BJ (cell line): ENCODE measurements at regions not wholly inside any gene's neighbourhood (a gene's known extent, or its start where the extent isn't known, plus 50 kb on each side); places are given as distances from the start of the nearest gene placed in this dataset.

ENCODE experiments used
- CTCF ChIA-PET: fragments of 350-600 bp; formaldehyde crosslinking; extraction: SDS; loops from one replicate; lab custom pipeline; 2021; ENCODE audit warnings: antibody characterized with exemption, inconsistent platforms; lab: Yijun Ruan, JAX
- POLR2A ChIA-PET: fragments of 300-600 bp; sonication (Branson Sonifier 250); formaldehyde crosslinking; extraction: SDS; loops from one replicate; lab custom pipeline; 2021; ENCODE audit warnings: antibody characterized with exemption; lab: Charles Lee
- DNase-seq: peaks from one replicate; pipeline ENCODE4 v3.0.0-alpha.2; 2011; ENCODE audit warnings: low read depth
- H3K27me3 ChIP-seq: 2 replicates; pipeline ENCODE4 v1.6.0; 2011; ENCODE audit warnings: low read length; ENCODE audit not compliant: control insufficient read depth, insufficient read depth
- H3K36me3 ChIP-seq: 2 replicates; pipeline ENCODE4 v1.5.1; 2011; ENCODE audit warnings: low read length; ENCODE audit not compliant: control insufficient read depth, insufficient read depth
- H3K4me3 ChIP-seq: 2 replicates; pipeline ENCODE4 v1.5.1; 2011; ENCODE audit warnings: low read depth, mild to moderate bottlenecking, control low read depth, low read length
- TF ChIP-seq, protein P1 (sequence below): IDR thresholded peaks from 2 replicates; pipeline ENCODE4 v1.5.1; 2011; ENCODE audit warnings: low read depth, mild to moderate bottlenecking, control low read depth, inconsistent platforms, low read length, moderate library complexity; ENCODE audit not compliant: insufficient read depth

DNA sequence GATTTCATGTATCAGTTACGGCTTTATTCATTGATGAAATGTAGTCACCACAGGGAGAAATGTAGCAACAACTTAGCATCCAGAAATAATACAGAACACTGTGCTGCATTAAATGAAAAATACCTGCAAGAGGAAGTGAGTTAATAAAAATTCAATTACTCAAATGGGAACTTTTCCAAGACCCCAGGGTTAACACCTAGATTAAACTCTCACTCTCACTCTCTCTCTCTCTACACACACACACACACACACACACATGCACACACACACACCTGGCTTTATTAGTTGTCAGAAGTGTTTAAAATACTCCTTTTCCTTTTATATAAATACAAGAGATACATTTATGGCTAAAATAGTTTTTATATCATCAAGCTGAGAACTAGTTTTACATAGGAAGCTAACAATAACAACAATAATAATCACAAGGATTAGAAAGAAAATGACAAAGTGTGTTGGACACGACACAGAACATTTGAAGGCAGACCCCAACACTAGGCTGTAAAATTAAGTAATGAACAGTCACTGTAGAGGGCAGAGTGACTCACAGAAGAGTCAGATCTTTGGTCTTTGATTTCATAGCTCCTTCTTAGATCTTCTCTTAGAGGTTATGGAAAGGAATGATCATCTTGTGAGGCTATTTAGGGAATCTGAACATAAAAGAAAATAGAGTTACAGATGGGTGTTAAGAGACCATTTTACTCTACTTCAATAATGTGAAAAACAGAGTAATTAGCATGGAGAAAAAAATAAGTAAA lies 1266.0 kb upstream of the ADGRL2 start:
- ChIA-PET CTCF (no interaction called here), POLR2A (interaction anchor here (0.6 kb wide), 1 partner anchor 651 kb away, joined by 3 read pairs; no protein-coding TSS in a partner anchor)
- Histone ChIP-seq H3K27me3 (no peaks in the 10 kb centered on the region), H3K4me3 (no peak overlapping the region), H3K36me3 (no peaks in the 10 kb centered on the region)
- TF ChIP-seq, protein P1, sequence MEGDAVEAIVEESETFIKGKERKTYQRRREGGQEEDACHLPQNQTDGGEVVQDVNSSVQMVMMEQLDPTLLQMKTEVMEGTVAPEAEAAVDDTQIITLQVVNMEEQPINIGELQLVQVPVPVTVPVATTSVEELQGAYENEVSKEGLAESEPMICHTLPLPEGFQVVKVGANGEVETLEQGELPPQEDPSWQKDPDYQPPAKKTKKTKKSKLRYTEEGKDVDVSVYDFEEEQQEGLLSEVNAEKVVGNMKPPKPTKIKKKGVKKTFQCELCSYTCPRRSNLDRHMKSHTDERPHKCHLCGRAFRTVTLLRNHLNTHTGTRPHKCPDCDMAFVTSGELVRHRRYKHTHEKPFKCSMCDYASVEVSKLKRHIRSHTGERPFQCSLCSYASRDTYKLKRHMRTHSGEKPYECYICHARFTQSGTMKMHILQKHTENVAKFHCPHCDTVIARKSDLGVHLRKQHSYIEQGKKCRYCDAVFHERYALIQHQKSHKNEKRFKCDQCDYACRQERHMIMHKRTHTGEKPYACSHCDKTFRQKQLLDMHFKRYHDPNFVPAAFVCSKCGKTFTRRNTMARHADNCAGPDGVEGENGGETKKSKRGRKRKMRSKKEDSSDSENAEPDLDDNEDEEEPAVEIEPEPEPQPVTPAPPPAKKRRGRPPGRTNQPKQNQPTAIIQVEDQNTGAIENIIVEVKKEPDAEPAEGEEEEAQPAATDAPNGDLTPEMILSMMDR: no peak
- no peak for DNase-seq

DNA sequence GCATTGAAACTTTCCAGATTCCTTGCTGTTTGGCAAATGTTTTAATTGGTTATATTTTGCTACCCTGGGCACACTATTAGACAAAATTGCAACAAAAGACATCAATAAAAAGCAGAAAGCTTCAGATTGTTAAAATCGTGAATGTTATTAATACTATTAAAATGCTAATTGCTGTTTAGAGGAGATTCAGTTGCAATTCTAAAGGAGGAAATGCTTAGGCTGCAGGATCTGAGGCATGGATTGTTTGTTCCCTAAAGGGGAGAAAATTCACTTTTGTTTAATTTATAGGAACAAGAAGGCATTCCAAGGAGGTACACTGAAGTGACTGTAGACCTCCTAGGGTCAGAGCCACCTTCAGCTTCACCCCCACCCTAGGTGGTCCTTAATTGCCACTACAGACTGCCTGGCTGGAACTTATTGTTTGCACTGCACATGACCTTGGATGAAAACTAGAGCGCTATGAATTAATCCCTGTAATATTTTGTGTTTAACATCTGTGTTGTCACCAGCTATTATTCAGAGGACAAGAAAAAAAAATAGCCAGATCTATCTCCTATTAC lies 1266.9 kb upstream of the ADGRL2 start:
- ChIA-PET POLR2A (no interaction called here), CTCF (no interaction called here)
- Histone ChIP-seq H3K4me3 (no peak overlapping the region), H3K27me3 (no peaks in the 10 kb centered on the region), H3K36me3 (no peaks in the 10 kb centered on the region)
- TF ChIP-seq, protein P1: no peak
- DNase-seq: no peak

DNA sequence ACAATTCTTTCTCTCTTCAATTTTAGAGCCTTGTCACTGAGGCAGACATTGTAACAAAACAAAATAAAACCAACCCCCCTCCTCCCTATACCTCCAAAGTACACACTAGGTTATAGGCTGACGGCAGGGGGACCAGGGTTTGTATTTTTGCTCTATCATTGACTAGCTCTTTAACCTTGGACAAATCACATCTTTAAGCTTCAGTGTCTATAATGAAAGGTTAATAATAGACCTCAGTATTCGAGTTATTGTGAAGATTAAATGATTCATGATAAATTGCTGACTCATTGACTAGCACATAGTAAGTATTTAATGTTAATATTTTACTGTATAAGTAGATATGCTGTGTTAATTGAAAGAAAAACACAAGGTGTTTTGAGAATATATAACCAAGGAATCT lies 1267.6 kb upstream of the ADGRL2 start:
- CTCF ChIA-PET: no interaction called here
- H3K4me3 ChIP-seq: no peak overlapping the region
- H3K27me3 ChIP-seq: no peaks in the 10 kb centered on the region
- H3K36me3 ChIP-seq: no peaks in the 10 kb centered on the region
- TF ChIP-seq, protein P1: no peak
- DNase-seq: no peak
- POLR2A ChIA-PET: no interaction called here

DNA sequence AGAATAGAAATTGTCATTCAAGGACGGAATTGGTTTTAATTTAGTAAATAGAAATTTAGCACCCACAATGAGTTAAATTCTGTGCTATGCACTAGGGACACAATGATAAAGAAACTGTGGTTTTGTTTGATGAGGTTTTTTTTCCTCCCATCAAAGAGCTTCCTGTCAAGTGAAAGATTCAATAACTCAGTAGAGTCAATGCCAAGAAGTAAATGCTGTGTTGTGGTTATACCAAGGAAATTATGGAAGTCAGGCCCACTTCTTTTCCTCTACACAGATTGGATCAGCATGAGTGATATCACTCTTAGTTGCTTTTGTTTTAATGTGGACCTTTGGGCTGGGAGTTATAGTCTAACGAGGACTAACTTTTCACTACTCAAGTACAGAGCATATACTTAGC lies 1269.6 kb upstream of the ADGRL2 start:
- no peak for DNase-seq
- TF ChIP-seq, protein P1: no peak
- Histone ChIP-seq H3K36me3 (no peaks in the 10 kb centered on the region), H3K4me3 (no peak overlapping the region), H3K27me3 (no peaks in the 10 kb centered on the region)
- ChIA-PET POLR2A (no interaction called here), CTCF (no interaction called here)

DNA sequence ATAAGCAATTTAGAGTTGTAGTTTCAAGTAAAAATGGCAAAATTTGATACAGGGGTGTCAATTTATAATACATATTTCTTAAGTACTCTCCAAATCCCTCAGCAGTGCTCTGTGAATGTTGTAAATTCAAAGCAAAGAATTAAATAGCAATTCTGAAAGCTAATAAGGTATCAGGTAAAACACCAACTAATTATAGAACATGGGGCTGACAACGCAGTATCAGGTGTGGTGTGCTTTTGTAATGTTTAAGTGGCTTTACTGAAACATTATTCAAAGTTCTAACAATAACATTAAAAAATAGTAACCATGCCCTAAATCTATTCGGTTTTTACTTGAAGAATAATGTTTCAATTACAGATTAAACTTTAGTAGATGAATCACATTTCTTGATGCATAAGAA lies 1271.2 kb upstream of the ADGRL2 start:
- DNase-seq: no peak
- Histone ChIP-seq H3K27me3 (no peaks in the 10 kb centered on the region), H3K4me3 (no peak overlapping the region), H3K36me3 (no peaks in the 10 kb centered on the region)
- TF ChIP-seq, protein P1: no peak
- CTCF ChIA-PET: no interaction called here
- POLR2A ChIA-PET: no interaction called here
